ENCODE measurements at regions not wholly inside any gene's neighbourhood (a gene's known extent, or its start where the extent isn't known, plus 50 kb on each side); places are given as distances from the start of the nearest gene placed in this dataset.

- DNase-seq: no peak
Measured at GRCh38 chr13:63093907-63094469, 1678.3 kb upstream of the PCDH20 start.

DNA sequence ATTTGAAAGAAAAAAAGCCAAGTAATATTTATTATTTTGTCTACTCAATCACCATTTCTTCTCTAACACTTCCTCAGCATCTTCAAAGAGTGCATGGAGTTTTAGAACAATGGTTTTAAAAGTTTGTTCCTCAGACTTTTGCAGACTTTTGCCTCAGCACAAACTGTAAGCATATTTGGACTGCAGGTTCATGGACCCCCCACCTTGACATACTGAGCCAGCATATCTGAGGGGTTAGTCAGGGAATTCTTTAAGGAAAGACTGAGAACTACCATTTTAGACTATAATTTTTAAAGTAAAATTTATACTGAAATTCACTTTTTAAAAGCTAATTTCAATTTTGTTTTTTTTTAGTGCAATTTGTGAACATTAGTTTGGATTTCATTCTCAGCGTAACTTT is 1676.8 kb upstream of the PCDH20 start:
- DNase-seq: no peak

GRCh38 chr13:63090524-63090923 is 1674.9 kb upstream of the PCDH20 start:
- DNase-seq: no peak

DNA sequence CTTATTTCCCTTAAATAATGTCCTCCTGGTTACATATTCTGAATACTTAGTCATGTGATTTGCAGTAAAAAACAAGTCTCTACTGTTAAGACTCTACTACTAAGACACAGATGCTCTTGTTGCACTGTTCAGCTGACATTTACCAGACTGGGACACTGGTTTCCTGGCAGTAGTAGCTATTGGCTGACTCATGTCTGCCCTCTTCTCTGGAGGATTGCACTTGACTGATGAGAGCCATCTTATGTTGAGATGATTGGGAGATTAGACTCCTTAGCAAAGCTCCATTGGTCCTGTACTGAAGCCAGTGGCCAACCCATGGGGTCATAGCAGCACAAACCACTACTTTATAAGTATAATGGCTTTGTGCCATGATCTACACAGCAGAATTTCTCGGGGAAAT is 1672.6 kb upstream of the PCDH20 start:
- DNase-seq: no peak

- DNase-seq: no peak
Measured at GRCh38 chr13:63086286-63086685, 1670.6 kb upstream of the PCDH20 start.

GRCh38 chr13:63085851-63086250 is 1670.2 kb upstream of the PCDH20 start:
- DNase-seq: no peak

DNA sequence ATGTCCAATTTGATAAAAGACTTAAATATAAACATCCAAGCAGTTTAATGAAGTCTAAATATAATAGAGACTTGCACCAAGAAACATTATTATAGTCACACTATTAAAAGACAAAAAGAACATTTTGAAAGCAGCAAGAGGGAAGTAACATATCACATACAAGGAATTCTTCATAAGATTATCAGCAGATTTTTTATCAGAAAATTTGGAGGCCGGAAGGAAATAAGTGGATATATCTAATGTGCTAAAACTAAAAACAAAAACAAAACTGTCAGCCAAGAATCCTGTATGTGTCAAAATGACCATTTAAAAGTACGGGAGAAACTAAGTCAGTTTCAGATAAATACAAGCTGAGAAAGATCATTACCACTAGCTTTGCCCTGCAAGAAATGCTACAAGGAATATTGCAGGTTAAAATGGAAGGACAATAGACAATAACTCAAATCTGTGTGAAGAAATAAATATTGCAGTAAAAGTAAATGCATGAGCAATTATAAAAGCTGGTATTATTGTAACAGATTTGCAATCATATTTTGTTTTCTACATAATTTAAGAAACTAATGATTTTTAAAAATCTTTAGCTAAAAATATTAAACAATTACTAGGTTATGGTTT is 1665.9 kb upstream of the PCDH20 start:
- DNase-seq: no peak

DNA sequence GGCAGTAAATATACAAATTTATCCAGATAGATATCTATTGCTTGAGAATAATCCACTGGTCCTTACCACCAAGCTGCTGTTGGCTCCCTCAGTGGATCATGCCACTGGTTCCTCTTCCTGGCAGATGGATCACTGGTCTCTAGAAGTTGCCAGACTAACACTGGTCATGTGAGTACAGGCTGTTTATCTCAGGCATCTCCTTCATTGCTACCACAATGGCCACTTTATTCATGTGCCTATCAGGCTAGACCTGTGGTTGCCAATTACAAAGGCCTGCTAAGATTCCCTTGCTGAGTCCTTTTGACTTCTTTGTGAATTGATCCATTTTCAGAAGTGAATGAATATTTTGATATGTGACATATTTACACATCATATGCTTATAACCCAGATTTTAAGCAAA is 1659.5 kb upstream of the PCDH20 start:
- DNase-seq: no peak

- no peak for DNase-seq
Measured at GRCh38 chr13:63050287-63050686, 1634.6 kb upstream of the PCDH20 start.

GRCh38 chr13:63048653-63049052 is 1633.0 kb upstream of the PCDH20 start:
- no peak for DNase-seq

GRCh38 chr13:63044589-63045313 is 1629.1 kb upstream of the PCDH20 start:
- no peak for DNase-seq

DNA sequence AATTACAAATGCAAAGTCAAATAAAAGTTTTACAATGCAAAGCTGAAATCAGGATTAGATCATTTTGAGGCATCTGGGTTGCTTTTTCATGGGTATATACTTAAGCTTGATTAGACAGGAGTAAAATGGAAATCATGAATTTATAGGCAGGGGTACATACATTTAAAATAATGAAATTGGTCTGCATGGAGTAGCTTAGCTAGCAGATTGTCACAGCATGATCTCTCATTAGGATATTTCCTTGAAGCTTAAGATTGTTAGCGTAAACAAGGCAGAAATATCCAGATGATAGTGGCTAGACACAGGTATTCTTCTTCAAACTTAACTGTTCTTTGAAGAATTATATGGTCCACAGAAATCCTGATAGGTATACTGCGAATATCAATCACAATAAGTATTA is 1627.0 kb upstream of the PCDH20 start:
- DNase-seq: no peak

DNA sequence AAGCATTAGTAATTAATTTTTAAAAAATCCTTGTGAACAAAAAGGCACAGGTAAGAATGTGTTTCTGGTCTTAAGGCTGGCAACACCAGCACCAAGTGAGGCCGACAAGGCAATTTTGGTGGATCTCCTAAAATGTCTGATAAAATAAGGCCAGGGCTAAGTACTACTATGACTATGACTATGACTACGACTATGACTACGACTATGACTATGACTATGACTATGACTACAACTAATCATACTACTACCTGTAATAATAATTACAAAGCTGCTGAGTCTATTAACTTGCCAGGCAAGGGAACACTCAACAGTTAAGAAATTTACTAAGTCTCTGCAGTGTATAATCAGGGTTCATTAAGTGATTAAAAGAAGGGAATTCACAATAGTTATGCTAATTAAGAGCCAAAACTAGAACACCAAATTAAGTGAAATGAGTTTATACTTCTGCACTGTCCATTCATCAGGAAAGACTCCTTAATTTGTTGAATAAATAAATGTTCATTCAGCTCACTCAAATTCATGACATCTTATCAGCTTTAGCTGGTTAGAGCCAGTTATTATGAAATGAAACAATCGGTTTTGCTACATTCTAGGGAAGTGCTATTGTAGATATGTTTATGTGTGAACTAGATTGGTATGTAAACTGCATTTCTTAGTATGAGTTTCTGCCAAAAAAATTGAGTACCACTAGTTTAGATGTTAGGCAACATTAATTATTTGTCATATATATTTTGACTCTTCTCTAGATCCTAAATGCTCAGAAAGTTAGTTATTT is 1626.2 kb upstream of the PCDH20 start:
- DNase-seq: no peak

DNA sequence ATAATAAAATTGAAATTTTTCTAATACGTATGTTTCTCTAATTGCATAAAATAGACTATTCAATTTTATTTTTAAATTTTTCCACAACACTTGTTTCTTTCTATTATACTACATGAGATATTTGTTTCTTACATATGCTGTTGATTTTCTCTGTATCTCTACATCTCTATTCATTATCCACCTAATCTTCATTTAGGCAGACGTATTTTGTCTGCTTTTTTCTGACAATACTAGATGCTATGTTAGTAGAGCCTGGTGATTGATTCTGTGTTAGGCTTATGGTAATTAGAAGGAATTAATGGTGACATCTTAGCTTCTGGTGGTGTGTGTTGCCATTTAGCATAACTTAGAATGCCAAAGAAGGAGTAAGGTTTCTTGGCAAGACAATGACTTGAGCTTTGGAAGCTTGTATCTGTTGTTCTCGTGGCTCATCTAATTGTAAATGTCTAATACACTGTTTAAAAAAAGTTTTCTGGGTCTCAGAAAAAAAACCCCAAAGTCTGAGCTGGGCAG is 1610.7 kb upstream of the PCDH20 start:
- no peak for DNase-seq

DNA sequence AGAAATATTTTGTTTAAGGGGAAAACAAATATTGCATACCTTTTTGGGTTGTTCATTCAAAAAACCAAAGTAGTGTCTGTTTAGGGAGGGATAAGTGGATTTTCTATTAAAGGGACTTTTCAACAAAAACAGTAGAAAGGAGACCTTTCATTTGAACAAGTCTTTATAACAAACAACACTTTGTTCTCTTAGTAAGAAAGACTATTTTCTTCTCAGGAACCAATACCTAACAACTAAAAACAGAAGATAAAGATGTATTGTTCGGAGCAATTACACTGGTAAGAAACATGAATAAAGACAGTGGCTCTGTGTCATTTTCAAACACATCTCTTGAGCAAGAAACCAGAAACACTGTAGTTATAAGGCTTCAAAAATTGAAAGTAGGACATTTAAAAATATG is 1610.1 kb upstream of the PCDH20 start:
- DNase-seq: no peak

- no peak for DNase-seq
Measured at GRCh38 chr13:63024458-63024857, 1608.8 kb upstream of the PCDH20 start.

GRCh38 chr13:63011996-63012395 is 1596.3 kb upstream of the PCDH20 start:
- no peak for DNase-seq

GRCh38 chr13:63010072-63010658 is 1594.5 kb upstream of the PCDH20 start:
- no peak for DNase-seq

DNA sequence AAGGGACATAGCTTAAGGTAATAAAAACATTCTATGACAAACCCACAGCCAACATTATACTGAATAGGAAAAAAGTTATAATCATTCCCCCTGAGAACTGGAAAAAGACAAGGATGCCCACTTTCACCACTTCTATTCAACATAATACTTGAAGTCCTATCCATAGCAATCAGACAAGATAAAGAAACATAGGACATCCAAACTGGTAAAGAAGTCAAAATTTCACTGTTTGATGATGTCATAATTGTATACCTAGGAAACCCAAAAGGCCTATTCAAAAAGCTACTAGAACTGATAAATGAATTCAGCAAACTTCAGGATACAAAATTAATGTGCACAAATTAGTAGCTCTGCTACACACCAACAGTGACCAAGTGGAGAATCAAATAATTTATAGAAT is 1590.0 kb upstream of the PCDH20 start:
- no peak for DNase-seq

DNA sequence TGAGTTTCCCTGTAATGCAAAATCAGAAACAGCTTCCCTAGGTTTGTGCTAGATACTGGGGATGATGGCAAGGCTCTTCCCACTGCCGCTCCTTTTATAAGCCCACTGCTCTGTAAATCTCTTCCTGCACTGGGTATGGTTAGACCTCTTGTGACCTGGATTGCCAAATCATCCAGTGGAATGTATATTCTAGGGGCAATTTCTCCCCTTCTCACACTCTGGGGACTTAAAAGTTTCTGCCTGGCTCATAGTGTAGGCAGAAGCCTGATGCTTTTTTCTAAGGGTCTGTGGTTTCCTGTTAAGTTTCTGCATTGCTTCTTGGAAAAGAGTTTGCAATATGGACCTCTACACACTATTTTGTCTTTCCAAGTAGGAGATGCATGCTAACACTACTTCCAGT is 1582.0 kb upstream of the PCDH20 start:
- DNase-seq: no peak

DNA sequence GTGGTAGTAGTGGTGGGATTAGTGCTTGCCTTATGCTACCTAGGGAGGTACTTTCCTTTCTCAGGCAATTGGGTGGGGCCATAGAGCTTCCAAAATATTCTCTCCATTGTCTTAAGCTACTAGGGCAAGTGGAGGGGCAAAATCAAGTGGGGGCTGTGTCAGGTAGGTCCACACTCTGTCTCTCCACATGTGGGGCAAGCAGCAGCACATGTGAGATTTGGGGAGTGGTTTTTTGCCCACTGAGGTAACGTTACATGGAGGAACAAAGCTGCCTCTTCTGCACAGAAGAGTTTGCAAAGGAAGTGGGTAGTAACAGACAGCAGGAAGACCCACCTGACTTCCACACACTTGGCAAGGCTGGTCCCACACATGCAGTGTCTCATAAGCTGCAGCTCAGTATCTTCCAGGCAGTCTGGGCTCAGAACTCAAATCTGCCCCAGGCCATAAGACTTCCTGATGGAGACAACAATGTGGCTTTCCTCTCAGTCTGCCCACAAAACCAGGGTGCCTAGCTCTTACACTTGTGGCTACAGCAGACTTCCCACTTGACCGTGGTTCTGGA is 1581.5 kb upstream of the PCDH20 start:
- DNase-seq: no peak

DNA sequence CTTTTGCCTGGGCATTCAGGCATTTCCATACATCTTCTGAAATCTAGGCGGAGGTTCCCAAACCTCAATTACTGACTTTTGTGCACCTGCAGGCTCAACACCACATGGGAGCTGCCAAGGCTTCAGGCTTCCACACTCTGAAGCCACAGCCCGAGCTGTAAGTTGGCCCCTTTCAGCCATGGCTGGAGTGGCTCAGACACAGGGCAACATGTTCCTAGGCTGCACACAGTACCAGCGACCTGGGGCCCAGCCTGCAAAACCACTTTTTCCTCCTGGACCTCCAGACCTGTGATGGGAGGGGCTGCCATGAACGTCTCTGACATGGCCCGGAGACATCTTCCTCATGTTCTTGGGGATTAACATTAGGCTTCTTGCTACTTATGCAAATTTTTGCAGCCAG is 1558.2 kb upstream of the PCDH20 start:
- no peak for DNase-seq

GRCh38 chr13:62964522-62964921 is 1548.9 kb upstream of the PCDH20 start:
- no peak for DNase-seq

Data from NCI-H1436 (cell line).